GM13976 (cell line): ENCODE measurements at regions not wholly inside any gene's neighbourhood (a gene's known extent, or its start where the extent isn't known, plus 50 kb on each side); places are given as distances from the start of the nearest gene placed in this dataset.

Experiments used
- DNase-seq: peaks from one replicate; pipeline ENCODE4 v3.0.0; 2012; ENCODE audit warnings: low spot score
- CTCF ChIP-seq: IDR thresholded peaks from 2 replicates; pipeline ENCODE4 v1.5.1; 2012; ENCODE audit warnings: borderline replicate concordance, mild to moderate bottlenecking; ENCODE audit not compliant: insufficient read depth; ENCODE audit errors: extremely low read depth, missing control alignments, control extremely low read depth
- in situ Hi-C: fragments of 300-500 bp; cut with MboI; formaldehyde crosslinking; loops from one replicate; pipeline ENCODE4 v1.12.0; 2022; ENCODE audit warnings: low sequenced_read_pairs, mixed read lengths, inconsistent platforms; ENCODE audit not compliant: unreplicated experiment

- no peak for DNase-seq
- TF ChIP-seq CTCF, result no peak
- in situ Hi-C loops, result no loop called here
These were observed 164.4 kb downstream of the TSN start for GRCh38 chr2:121919803-121920202.

GRCh38 chr2:121925466-121925865, 170.0 kb downstream of the TSN start:
- DNase-seq, result no peak
- in situ Hi-C loops, result no loop called here
- no peak for TF ChIP-seq CTCF

GRCh38 chr2:121943285-121943684, 187.8 kb downstream of the TSN start:
- no peak for DNase-seq
- TF ChIP-seq CTCF, result no peak
- in situ Hi-C loops, result no loop called here

GRCh38 chr2:121944072-121944831, 188.8 kb downstream of the TSN start:
- TF ChIP-seq CTCF, result no peak
- no peak for DNase-seq
- in situ Hi-C loops, result no loop called here

- TF ChIP-seq CTCF, result no peak
- in situ Hi-C loops, result no loop called here
- DNase-seq, result no peak
These were observed 192.2 kb downstream of the TSN start for GRCh38 chr2:121947674-121948073.

GRCh38 chr2:121949271-121949670, 193.8 kb downstream of the TSN start:
- TF ChIP-seq CTCF, result no peak
- in situ Hi-C loops, result no loop called here
- DNase-seq, result no peak
